H1 (cell line): ENCODE measurements at regions not wholly inside any gene's neighbourhood (a gene's known extent, or its start where the extent isn't known, plus 50 kb on each side); places are given as distances from the start of the nearest gene placed in this dataset.

Source experiments
- CTCF ChIA-PET: fragments of 300-600 bp; sonication (Branson Sonifier 250); formaldehyde crosslinking; loops from one replicate; lab custom pipeline; 2021; ENCODE audit not compliant: partially characterized antibody; lab: Charles Lee
- POLR2A ChIA-PET: fragments of 300-600 bp; sonication (Branson Sonifier 250); formaldehyde crosslinking; loops from one replicate; lab custom pipeline; 2021; ENCODE audit warnings: inconsistent platforms; ENCODE audit not compliant: partially characterized antibody; lab: Charles Lee
- DNase-seq, 2 experiments: peaks; one replicate each; pipeline versions ENCODE4 v3.0.0 to v3.0.0-alpha.2; 2010 to 2022; ENCODE audit warnings: low spot score in 2 of 2, low read depth in 1 of 2, mixed read lengths in 1 of 2
- FAIRE-seq: peaks from 2 replicates; lab custom pipeline; 2011; peaks lifted over from hg19 to GRCh38; lab: Jason Lieb, UNC
- H2AFZ ChIP-seq: 2 replicates; pipeline ENCODE4 v1.8.1; 2012; ENCODE audit warnings: low read length, inconsistent platforms
- H2AK5ac ChIP-seq: 2 replicates; pipeline ENCODE4 v1.6.1; 2013; ENCODE audit warnings: low read depth, low read length
- H2BK120ac ChIP-seq: replicated peaks from 2 replicates; pipeline ENCODE3; 2013; ENCODE audit warnings: low read depth, low read length, inconsistent platforms
- H2BK12ac ChIP-seq: 2 replicates; pipeline ENCODE4 v1.6.1; 2013; ENCODE audit warnings: low read depth, low read length
- H2BK15ac ChIP-seq: 2 replicates; pipeline ENCODE4 v1.6.1; 2013; ENCODE audit warnings: low read length
- H2BK20ac ChIP-seq: 2 replicates; pipeline ENCODE4 v1.6.1; 2013; ENCODE audit warnings: low read length
- H2BK5ac ChIP-seq: 2 replicates; pipeline ENCODE4 v1.6.1; 2013; ENCODE audit warnings: low read depth, low read length
- H3K14ac ChIP-seq: 2 replicates; pipeline ENCODE4 v1.6.1; 2013; ENCODE audit warnings: inconsistent platforms; ENCODE audit not compliant: insufficient read length
- H3K18ac ChIP-seq: 2 replicates; pipeline ENCODE4 v1.6.1; 2013; ENCODE audit warnings: low read length; ENCODE audit errors: extremely low read depth
- H3K23ac ChIP-seq: 2 replicates; pipeline ENCODE4 v1.6.1; 2013; ENCODE audit warnings: inconsistent platforms; ENCODE audit not compliant: insufficient read length
- H3K23me2 ChIP-seq: 2 replicates; pipeline ENCODE4 v1.6.1; 2013; ENCODE audit warnings: low read depth, low read length
- H3K27ac ChIP-seq: 2 replicates; pipeline ENCODE4 v1.6.1; 2011; ENCODE audit warnings: low read depth, low read length, inconsistent platforms
- H3K27me3 ChIP-seq, 4 experiments: replicated peaks in 1 of 4; 1 replicate in 1 of 4; 2 replicates in 3 of 4; pipeline versions ENCODE4 v1.6.1 to v1.8.1; 2011 to 2013; ENCODE audit warnings: low read length in 3 of 4, mild to moderate bottlenecking in 3 of 4, inconsistent platforms in 2 of 4, mixed read lengths in 2 of 4, moderate library complexity in 1 of 4; ENCODE audit not compliant: control insufficient read depth in 3 of 4, insufficient read depth in 3 of 4; ENCODE audit errors: extremely low read depth in 1 of 4
- H3K36me3 ChIP-seq, 4 experiments: 2 replicates each; pipeline versions ENCODE4 v1.6.1 to v1.8.1; 2011 to 2013; ENCODE audit warnings: mild to moderate bottlenecking in 4 of 4, low read length in 3 of 4, moderate library complexity in 2 of 4, control low read depth in 1 of 4, inconsistent platforms in 1 of 4; ENCODE audit not compliant: insufficient read depth in 4 of 4, control insufficient read depth in 2 of 4
- H3K4ac ChIP-seq: replicated peaks from 2 replicates; pipeline ENCODE3; 2013; ENCODE audit warnings: low read length, low read depth, mixed read lengths, inconsistent platforms; ENCODE audit not compliant: insufficient read length
- H3K4me1 ChIP-seq, 4 experiments: replicated peaks in 1 of 4; 1 replicate in 1 of 4; 2 replicates in 3 of 4; pipeline versions ENCODE4 v1.6.1 to v1.8.1; 2011 to 2013; ENCODE audit warnings: low read length in 3 of 4, inconsistent platforms in 2 of 4, mixed read lengths in 1 of 4; ENCODE audit not compliant: insufficient read depth in 4 of 4, control insufficient read depth in 3 of 4
- H3K4me2 ChIP-seq, 2 experiments: 2 replicates each; pipeline versions ENCODE4 v1.6.1 to v1.8.1; 2011 to 2013; ENCODE audit warnings: low read depth in 2 of 2, low read length in 2 of 2, control low read depth in 1 of 2, inconsistent platforms in 1 of 2, mild to moderate bottlenecking in 1 of 2; ENCODE audit not compliant: insufficient read depth in 1 of 2
- H3K4me3 ChIP-seq, 4 experiments: fragments of 200-600, 300-600 bp in 1 of 4; sonication (generic), shearing (Covaris generic), sonication (Bioruptor Twin) in 1 of 4; 2 replicates each; pipeline versions ENCODE4 v1.5.1 to v1.8.1; 2011 to 2016; ENCODE audit warnings: low read length in 4 of 4, low read depth in 3 of 4, control low read depth in 2 of 4, inconsistent platforms in 2 of 4, mild to moderate bottlenecking in 2 of 4, mixed read lengths in 1 of 4, moderate library complexity in 1 of 4; ENCODE audit not compliant: insufficient read depth in 2 of 4; ENCODE audit errors: extremely low read depth in 1 of 4
- H3K56ac ChIP-seq: replicated peaks from 2 replicates; pipeline ENCODE3; 2013; ENCODE audit warnings: low read depth, mild to moderate bottlenecking, mixed read lengths, low read length, inconsistent platforms; ENCODE audit not compliant: insufficient read length
- H3K79me1 ChIP-seq: 2 replicates; pipeline ENCODE4 v1.6.1; 2013; ENCODE audit warnings: low read depth, low read length, control low read depth
- H3K79me2 ChIP-seq, 2 experiments: 2 replicates each; pipeline versions ENCODE4 v1.6.1 to v1.8.1; 2012 to 2013; ENCODE audit warnings: low read length in 2 of 2, mild to moderate bottlenecking in 2 of 2, inconsistent platforms in 1 of 2; ENCODE audit not compliant: insufficient read depth in 2 of 2, control insufficient read depth in 1 of 2
- H3K9ac ChIP-seq, 4 experiments: replicated peaks in 1 of 4; 1 replicate in 1 of 4; 2 replicates in 3 of 4; pipeline versions ENCODE4 v1.6.1 to v1.8.1; 2011 to 2013; ENCODE audit warnings: low read depth in 3 of 4, low read length in 3 of 4, control low read depth in 2 of 4, mild to moderate bottlenecking in 2 of 4, moderate library complexity in 2 of 4, inconsistent platforms in 1 of 4; ENCODE audit errors: extremely low read depth in 1 of 4
- H3K9me3 ChIP-seq, 2 experiments: 2 replicates each; pipeline versions ENCODE4 v1.6.1 to v1.8.1; 2012 to 2013; ENCODE audit warnings: mild to moderate bottlenecking in 2 of 2, moderate library complexity in 2 of 2, control low read depth in 1 of 2, inconsistent platforms in 1 of 2, low read depth in 1 of 2, low read length in 1 of 2, mixed read lengths in 1 of 2; ENCODE audit not compliant: insufficient read depth in 2 of 2
- H4K20me1 ChIP-seq, 2 experiments: replicated peaks in 1 of 2; 2 replicates each; pipeline versions ENCODE3 to v1.8.1; 2011 to 2013; ENCODE audit warnings: inconsistent platforms in 2 of 2, low read length in 2 of 2, mild to moderate bottlenecking in 1 of 2; ENCODE audit not compliant: insufficient read depth in 2 of 2, control insufficient read depth in 1 of 2
- H4K5ac ChIP-seq: 2 replicates; pipeline ENCODE4 v1.6.1; 2013; ENCODE audit warnings: low read length, low read depth, mixed read lengths, inconsistent platforms; ENCODE audit not compliant: insufficient read length
- H4K8ac ChIP-seq: 2 replicates; pipeline ENCODE4 v1.8.0; 2013; ENCODE audit warnings: mild to moderate bottlenecking, moderate library complexity, low read length, inconsistent platforms; ENCODE audit not compliant: insufficient read depth; ENCODE audit errors: extremely low read depth
- H4K91ac ChIP-seq: replicated peaks from 2 replicates; pipeline ENCODE3; 2013; ENCODE audit warnings: low read length, mixed read lengths, inconsistent platforms; ENCODE audit not compliant: insufficient read length
- BACH1 ChIP-seq: IDR thresholded peaks from 2 replicates; pipeline ENCODE4 v1.6.1; 2012; ENCODE audit warnings: low read length, improper control_type of control experiment
- MAX ChIP-seq: IDR thresholded peaks from 2 replicates; pipeline ENCODE4 v1.6.1; 2012; ENCODE audit warnings: inconsistent platforms
- NANOG ChIP-seq: IDR thresholded peaks from 2 replicates; pipeline ENCODE4 v1.6.1; 2011; ENCODE audit warnings: low read length, low read depth, mild to moderate bottlenecking, inconsistent platforms; ENCODE audit not compliant: insufficient read depth, poor library complexity, severe bottlenecking
- POLR2A ChIP-seq, 2 experiments: IDR thresholded peaks; 1 replicate in 1 of 2; 2 replicates in 1 of 2; pipeline ENCODE4 v1.6.1; 2011; ENCODE audit warnings: low read depth in 2 of 2, low read length in 2 of 2, mild to moderate bottlenecking in 2 of 2; ENCODE audit errors: control extremely low read depth in 1 of 2
- POLR2AphosphoS5 ChIP-seq: IDR thresholded peaks from 2 replicates; pipeline ENCODE4 v1.6.1; 2011; ENCODE audit warnings: low read depth, low read length
- POU5F1 ChIP-seq: IDR thresholded peaks from 2 replicates; pipeline ENCODE4 v1.6.1; 2011; ENCODE audit warnings: low read depth, mild to moderate bottlenecking, low read length, moderate library complexity
- RAD21 ChIP-seq, 2 experiments: IDR thresholded peaks in 1 of 2; conservative IDR thresholded peaks in 1 of 2; 2 replicates each; pipeline ENCODE4 v1.6.1; 2011; ENCODE audit warnings: low read depth in 2 of 2, low read length in 2 of 2, improper control_type of control experiment in 1 of 2, inconsistent platforms in 1 of 2, mild to moderate bottlenecking in 1 of 2, moderate library complexity in 1 of 2
- SP1 ChIP-seq: IDR thresholded peaks from 2 replicates; pipeline ENCODE4 v1.6.1; 2011; ENCODE audit warnings: low read depth, low read length
- TEAD4 ChIP-seq: IDR thresholded peaks from 2 replicates; pipeline ENCODE4 v1.6.1; 2012; ENCODE audit warnings: low read depth, low read length, inconsistent platforms, mixed read lengths
- WGBS, 2 experiments: shearing (Covaris generic) in 1 of 2; methylation state at CpG; one replicate each; pipeline versions ENCODE4 v1.1.6 to v1.1.7; 2013 to 2015; ENCODE audit warnings: low lambda C conversion rate in 2 of 2, mixed read lengths in 2 of 2, inconsistent platforms in 1 of 2, low coverage in 1 of 2, missing lambda C conversion rate in 1 of 2; ENCODE audit not compliant: insufficient replicate concordance in 2 of 2, insufficient coverage in 1 of 2, insufficient read length in 1 of 2; ENCODE audit errors: extremely low coverage in 1 of 2, missing lambda C conversion rate in 1 of 2; 5-methylcytosine and 5-hydroxymethylcytosine counted together

GRCh38 chr4:149951152-149951900 lies 126.9 kb upstream of the DCLK2 start:
- Histone ChIP-seq H3K9me3 (no peaks in the 10 kb centered on the region), H2BK120ac (no peak overlapping the region), H2AFZ (no peak overlapping the region), H3K9ac (no peak overlapping the region), H3K4ac (no peak overlapping the region), H4K5ac (no peak overlapping the region), H3K4me2 (no peak overlapping the region), H2BK12ac (no peak overlapping the region), H3K56ac (no peak overlapping the region), H4K8ac (no peak overlapping the region), H3K27me3 (no peaks in the 10 kb centered on the region), H3K4me1 (peaks cover 0 to 3% (median 0%) of the 10 kb centered on the region in 4 experiments; a peak in 1 of 7 replicates), H2BK5ac (no peak overlapping the region), H2AK5ac (no peak overlapping the region), H2BK15ac (no peak overlapping the region), H4K91ac (no peak overlapping the region), H3K4me3 (no peak overlapping the region), H3K79me1 (no peaks in the 10 kb centered on the region), H3K23me2 (no peaks in the 10 kb centered on the region), H3K23ac (no peak overlapping the region), H4K20me1 (no peaks in the 10 kb centered on the region), H2BK20ac (no peak overlapping the region), H3K18ac (no peak overlapping the region), H3K79me2 (no peaks in the 10 kb centered on the region), H3K27ac (no peak overlapping the region), H3K36me3 (no peaks in the 10 kb centered on the region), H3K14ac (no peak overlapping the region)
- WGBS, 2 experiments, result 86% methylated on average over 5 of the region's 5 CpGs; no CpG with 5 or more reads in 1 of the 2 experiments
- CTCF ChIA-PET, result interaction anchor here (1.2 to 1.4 kb wide), 4 partner anchors 12 to 258 kb away, joined by 3 to 5 read pairs (median 4); no protein-coding TSS in a partner anchor
- DNase-seq, result no peak
- no peak for TF ChIP-seq POLR2A (IDR thresholded peaks at IDR 0.05; ENCODE audit: control extremely low read depth in 1 of 2, low read depth in 2 of 2, low read length in 2 of 2)
- TF ChIP-seq POU5F1, result no peak
- TF ChIP-seq NANOG, result no peak
- no peak for TF ChIP-seq BACH1
- TF ChIP-seq SP1, result no peak
- no peak for TF ChIP-seq MAX
- no peak for TF ChIP-seq RAD21 (IDR thresholded peaks at IDR 0.05 in 1 of 2, conservative IDR thresholded peaks at IDR 0.05 in 1 of 2; ENCODE audit: low read depth in 2 of 2, low read length in 2 of 2)
- TF ChIP-seq TEAD4, result no peak
- no peak for TF ChIP-seq POLR2AphosphoS5
- POLR2A ChIA-PET, result no interaction called here
- no peak for FAIRE-seq
